Choroid plexus epithelial cell (primary cell): ENCODE measurements at regions not wholly inside any gene's neighbourhood (a gene's known extent, or its start where the extent isn't known, plus 50 kb on each side); places are given as distances from the start of the nearest gene placed in this dataset.

Source experiments
- DNase-seq: peaks from one replicate; pipeline ENCODE4 v3.0.0-alpha.2; 2010; ENCODE audit warnings: low read depth
- H3K4me3 ChIP-seq: 2 replicates; pipeline ENCODE4 v1.5.1; 2011; ENCODE audit warnings: low read depth, mild to moderate bottlenecking, control low read depth, low read length, moderate library complexity
- TF ChIP-seq, protein P1 (sequence below): conservative IDR thresholded peaks from 2 replicates; pipeline ENCODE4 v1.5.1; 2011; ENCODE audit warnings: low read depth, mild to moderate bottlenecking, control low read depth, inconsistent platforms, low read length, moderate library complexity

GRCh38 chr2:60341151-60341550 is 212.3 kb downstream of the BCL11A start:
- no peak for DNase-seq
- TF ChIP-seq, protein P1, sequence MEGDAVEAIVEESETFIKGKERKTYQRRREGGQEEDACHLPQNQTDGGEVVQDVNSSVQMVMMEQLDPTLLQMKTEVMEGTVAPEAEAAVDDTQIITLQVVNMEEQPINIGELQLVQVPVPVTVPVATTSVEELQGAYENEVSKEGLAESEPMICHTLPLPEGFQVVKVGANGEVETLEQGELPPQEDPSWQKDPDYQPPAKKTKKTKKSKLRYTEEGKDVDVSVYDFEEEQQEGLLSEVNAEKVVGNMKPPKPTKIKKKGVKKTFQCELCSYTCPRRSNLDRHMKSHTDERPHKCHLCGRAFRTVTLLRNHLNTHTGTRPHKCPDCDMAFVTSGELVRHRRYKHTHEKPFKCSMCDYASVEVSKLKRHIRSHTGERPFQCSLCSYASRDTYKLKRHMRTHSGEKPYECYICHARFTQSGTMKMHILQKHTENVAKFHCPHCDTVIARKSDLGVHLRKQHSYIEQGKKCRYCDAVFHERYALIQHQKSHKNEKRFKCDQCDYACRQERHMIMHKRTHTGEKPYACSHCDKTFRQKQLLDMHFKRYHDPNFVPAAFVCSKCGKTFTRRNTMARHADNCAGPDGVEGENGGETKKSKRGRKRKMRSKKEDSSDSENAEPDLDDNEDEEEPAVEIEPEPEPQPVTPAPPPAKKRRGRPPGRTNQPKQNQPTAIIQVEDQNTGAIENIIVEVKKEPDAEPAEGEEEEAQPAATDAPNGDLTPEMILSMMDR = no peak
- no peak overlapping the region for H3K4me3 ChIP-seq

GRCh38 chr2:60339286-60339685 is 214.2 kb downstream of the BCL11A start:
- H3K4me3 ChIP-seq = no peak overlapping the region
- DNase-seq = no peak
- TF ChIP-seq, protein P1 = no peak

- no peak for DNase-seq
- TF ChIP-seq, protein P1 = no peak
- H3K4me3 ChIP-seq = no peak overlapping the region
Observed at GRCh38 chr2:60337142-60337497, 216.3 kb downstream of the BCL11A start.

DNA sequence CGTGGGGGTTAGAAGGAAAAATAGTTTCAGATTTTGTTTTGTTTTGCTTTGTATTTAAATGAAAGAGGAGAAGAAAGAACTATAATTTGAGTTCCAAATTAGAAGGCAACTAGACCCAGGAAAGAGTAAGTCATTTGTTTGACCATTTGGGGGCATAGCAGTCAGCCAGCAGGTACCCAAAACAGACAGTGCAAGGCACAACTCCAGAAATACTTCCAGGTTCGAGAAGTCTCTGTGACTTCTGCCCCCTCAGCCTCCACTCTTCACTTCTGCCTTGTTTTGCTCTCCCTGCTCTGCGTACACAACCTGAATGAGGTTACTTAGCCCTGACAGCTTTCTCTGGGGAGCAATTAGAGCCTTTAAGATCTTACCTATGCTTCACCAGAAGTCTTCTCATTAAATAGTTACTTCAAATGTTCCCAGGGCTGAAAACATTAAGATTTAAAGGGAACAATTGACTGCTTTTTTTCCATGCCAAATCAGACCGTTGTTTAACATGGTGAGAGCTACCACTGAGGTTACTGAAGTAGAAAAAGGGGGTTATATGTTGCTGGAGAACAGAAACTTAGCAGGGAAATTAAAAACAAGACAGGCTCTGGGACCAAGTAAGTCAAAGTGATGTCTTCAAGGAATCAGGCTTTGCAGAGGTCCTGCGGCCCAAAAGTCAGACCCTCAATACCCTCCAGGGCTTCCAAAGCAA is 216.9 kb downstream of the BCL11A start:
- H3K4me3 ChIP-seq = no peak overlapping the region
- TF ChIP-seq, protein P1 = no peak
- DNase-seq = no peak

GRCh38 chr2:60335533-60336237 is 217.8 kb downstream of the BCL11A start:
- H3K4me3 ChIP-seq = no peak overlapping the region
- DNase-seq = no peak

GRCh38 chr2:60334610-60335009 is 218.8 kb downstream of the BCL11A start:
- DNase-seq = no peak
- TF ChIP-seq, protein P1 = no peak
- no peak overlapping the region for H3K4me3 ChIP-seq

More at GRCh38 chr2:60335533-60336237, 217.8 kb downstream of the BCL11A start:
- TF ChIP-seq, protein P1 = no peak

DNA sequence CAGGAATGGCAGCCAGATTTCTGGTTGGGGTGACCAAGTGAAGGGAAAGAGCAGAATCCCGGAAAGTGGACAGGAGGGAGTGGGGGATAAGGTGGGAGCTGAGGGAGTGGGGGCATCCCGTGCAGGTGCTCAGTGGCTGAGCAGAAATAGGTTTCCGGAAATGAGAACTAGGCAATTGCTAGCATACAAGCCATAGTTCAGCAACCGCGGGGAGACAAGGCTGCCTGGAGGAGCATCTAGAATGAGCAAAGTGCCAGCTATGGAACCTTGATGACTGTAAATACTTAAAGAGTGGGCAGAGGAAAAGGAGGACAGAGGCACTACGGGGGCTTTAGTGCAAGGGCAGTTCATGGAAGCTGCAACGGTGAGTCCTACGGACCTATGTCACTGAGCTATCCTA is 220.2 kb downstream of the BCL11A start:
- DNase-seq = no peak
- no peak overlapping the region for H3K4me3 ChIP-seq
- TF ChIP-seq, protein P1 = no peak
